Erythroblast (primary cell): ENCODE measurements at regions not wholly inside any gene's neighbourhood (a gene's known extent, or its start where the extent isn't known, plus 50 kb on each side); places are given as distances from the start of the nearest gene placed in this dataset.
A peak's percentile ranks its signal among the peaks of the same experiment; 100 is the strongest.
"Not testable (repeated sequence)": the region's sequence is repeated elsewhere in the genome, so short reads cannot be mapped to it uniquely, and the experiment has no call there.

Source experiments
- DNase-seq, 2 experiments: peaks; one replicate each; lab custom pipeline; 2025; lab: John Stamatoyannopoulos, UW
- GATA1 ChIP-seq: IDR thresholded peaks from 2 replicates; pipeline ENCODE4 v1.6.1; 2011; ENCODE audit warnings: low read depth, mild to moderate bottlenecking, control low read depth, low read length, moderate library complexity
- POLR2A ChIP-seq: IDR thresholded peaks from 2 replicates; pipeline ENCODE4 v1.6.1; 2011; ENCODE audit warnings: mild to moderate bottlenecking, low read length

DNA sequence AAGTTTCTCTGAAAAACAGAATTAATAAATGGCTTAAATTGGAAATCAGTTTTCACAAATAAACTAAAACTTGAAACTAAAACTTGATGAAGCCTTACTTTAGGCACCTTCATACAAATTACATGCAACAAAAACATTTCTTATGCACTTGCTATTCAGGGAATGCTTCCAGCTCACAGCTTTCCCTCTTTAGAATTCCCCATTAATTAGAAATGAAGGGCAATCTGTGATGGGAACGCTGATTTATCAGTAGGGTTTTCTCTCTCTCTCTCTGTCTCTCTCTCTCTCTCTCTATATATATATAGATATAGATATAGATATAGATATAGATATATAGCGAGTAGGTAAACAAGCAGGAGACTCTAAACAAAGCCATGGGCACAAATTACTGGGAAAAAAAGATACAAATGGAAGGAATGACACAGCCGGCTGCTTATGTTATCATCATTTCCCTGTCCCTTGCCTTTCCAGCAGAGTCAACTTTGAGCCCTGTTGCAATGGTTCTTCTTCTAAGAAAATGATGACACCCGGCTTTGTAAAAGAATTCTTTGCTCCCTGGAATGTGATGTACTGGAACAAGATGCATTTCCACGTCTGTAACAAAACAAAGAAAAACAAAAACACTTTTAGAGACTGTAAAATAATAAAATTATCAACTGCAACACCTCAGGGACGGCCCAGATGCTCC, 1121.6 kb upstream of the TMEM132C start:
- no peak for DNase-seq

GRCh38 chr12:127145929-127146789, 1120.8 kb upstream of the TMEM132C start:
- TF ChIP-seq GATA1 (no peak), POLR2A (no peak)
- peak; percentile 2 to 6 for DNase-seq

More for the DNA sequence above, 1121.6 kb upstream of the TMEM132C start:
- no peak for TF ChIP-seq GATA1
- TF ChIP-seq POLR2A: no peak

GRCh38 chr12:127146991-127147718, 1119.8 kb upstream of the TMEM132C start:
- no peak for TF ChIP-seq POLR2A
- TF ChIP-seq GATA1: no peak

DNA sequence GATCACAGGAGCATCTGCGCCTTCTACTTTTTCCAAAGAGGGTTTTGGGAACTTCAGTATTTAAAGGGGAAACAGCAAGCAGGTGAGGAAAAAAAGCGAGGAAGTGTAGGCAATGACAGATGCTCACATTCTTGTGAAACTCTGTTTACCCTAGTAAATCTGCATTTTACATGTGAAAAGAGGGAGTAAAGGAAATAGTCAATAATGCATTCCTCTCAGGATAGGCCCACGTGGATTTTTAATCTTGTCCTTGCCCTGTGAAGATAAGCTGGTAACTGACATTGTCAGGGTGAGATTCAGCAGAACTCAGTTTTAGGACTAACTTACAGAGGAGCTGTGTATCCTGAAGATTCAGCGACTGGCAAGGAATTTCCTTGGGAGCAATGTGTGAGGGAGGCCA, 1119.2 kb upstream of the TMEM132C start:
- TF ChIP-seq POLR2A (no peak), GATA1 (no peak)
- DNase-seq: no peak

More at GRCh38 chr12:127146991-127147718, 1119.8 kb upstream of the TMEM132C start:
- no peak for DNase-seq

GRCh38 chr12:127148318-127148717, 1118.7 kb upstream of the TMEM132C start:
- DNase-seq: no peak
- TF ChIP-seq POLR2A (no peak), GATA1 (no peak)

GRCh38 chr12:127149226-127149964, 1117.6 kb upstream of the TMEM132C start:
- TF ChIP-seq GATA1: no peak
- DNase-seq: no peak

DNA sequence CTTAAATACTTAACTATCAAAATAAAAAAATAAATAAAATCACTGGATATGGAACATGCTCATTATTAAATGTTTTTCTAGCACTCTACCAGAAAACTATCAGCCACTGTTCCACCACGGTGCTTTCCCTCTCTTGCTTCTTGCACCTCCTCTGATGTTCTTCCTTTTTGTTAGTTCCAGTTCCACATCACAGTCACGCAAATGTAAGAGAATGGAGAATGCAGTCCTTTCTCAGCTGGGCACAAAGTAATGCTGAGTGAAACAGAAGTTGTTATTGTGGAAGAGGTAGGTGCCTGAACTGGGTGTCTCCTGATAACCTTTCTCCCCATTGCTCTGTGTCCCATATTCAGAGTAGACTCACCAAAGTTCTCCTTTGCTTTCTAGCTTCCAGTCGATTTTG, 1116.9 kb upstream of the TMEM132C start:
- TF ChIP-seq GATA1 (no peak), POLR2A (no peak)
- no peak for DNase-seq

- DNase-seq: no peak
- no peak for TF ChIP-seq POLR2A
Measured at GRCh38 chr12:127150479-127150878, 1116.5 kb upstream of the TMEM132C start.

- no peak for DNase-seq
- no peak for TF ChIP-seq GATA1
- no peak for TF ChIP-seq POLR2A
Measured at GRCh38 chr12:127150956-127151355, 1116.0 kb upstream of the TMEM132C start.

DNA sequence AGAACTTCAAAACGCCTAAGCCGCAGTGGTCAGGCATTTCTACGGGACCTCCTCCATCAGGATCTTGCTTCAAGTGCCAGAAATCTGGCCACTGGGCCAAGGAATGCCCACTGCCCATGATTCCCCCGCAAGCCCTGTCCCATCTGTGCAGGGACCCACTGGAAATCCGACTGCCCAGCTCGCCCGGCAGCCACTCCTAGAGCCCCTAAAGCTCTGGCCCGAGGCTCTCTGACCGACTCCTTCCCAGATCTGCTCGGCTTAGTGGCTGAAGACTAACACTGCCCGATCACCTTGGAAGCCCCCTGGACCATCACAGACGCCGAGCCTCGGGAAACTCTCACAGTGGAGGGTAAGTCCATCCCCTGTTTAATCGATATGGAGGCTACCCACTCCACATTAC, 1113.0 kb upstream of the TMEM132C start:
- DNase-seq: no peak
- TF ChIP-seq POLR2A (no peak), GATA1 (no peak)

GRCh38 chr12:127154830-127155229, 1112.1 kb upstream of the TMEM132C start:
- not testable (repeated sequence) for DNase-seq

DNA sequence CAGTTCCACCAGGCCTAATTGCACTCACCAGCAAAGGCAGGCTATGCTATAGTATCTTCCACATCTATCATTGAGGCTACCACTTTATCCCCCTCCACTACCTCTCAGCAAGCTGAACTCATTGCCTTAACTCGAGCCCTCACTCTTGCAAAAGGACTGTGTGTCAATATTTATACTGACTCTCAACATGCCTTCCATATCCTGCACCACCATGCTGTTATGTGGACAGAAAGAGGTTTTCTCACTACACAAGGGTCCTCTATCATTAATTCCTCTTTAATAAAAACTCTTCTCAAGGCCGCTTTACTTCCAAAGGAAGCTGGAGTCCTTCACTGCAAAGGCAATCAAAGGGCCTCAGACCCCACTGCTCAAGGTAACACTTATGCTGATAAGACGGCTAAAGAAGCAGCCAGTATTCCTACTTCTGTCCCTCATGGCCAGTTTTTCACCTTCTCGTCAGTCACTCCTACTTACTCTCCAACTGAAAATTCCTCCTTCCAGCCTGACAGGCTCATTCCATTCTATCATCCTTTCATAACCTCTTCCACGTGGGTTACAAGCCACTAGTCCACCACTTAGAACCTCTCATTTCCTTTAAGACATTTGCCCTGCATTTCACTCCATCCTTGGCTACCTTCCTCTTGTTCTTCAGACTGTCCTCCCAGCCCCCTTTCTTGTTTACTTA, 1110.9 kb upstream of the TMEM132C start:
- DNase-seq: not testable (repeated sequence)

GRCh38 chr12:127157501-127158366, 1109.2 kb upstream of the TMEM132C start:
- peak in 1 of 2 experiments; percentile 50 for DNase-seq
